Pons (tissue), 1 donor: ENCODE measurements at regions not wholly inside any gene's neighbourhood (a gene's known extent, or its start where the extent isn't known, plus 50 kb on each side); places are given as distances from the start of the nearest gene placed in this dataset.
A peak's percentile ranks its signal among the peaks of the same experiment; 100 is the strongest.
"Not testable (repeated sequence)": the region's sequence is repeated elsewhere in the genome, so short reads cannot be mapped to it uniquely, and the experiment has no call there.

Source experiments
- DNase-seq: peaks from one replicate; pipeline ENCODE4 v3.0.0-alpha.2; 2016; ENCODE audit warnings: low spot score

GRCh38 chr11:42311514-42311913 is 852.1 kb upstream of the LRRC4C start:
- peak; percentile 3 for DNase-seq

- no peak for DNase-seq
These were observed 852.5 kb upstream of the LRRC4C start for GRCh38 chr11:42311944-42312343.

- no peak for DNase-seq
These were observed 855.8 kb upstream of the LRRC4C start for GRCh38 chr11:42315267-42315666.

- no peak for DNase-seq
These were observed 856.4 kb upstream of the LRRC4C start for GRCh38 chr11:42315846-42316245.

- DNase-seq, result no peak
These were observed 860.5 kb upstream of the LRRC4C start for GRCh38 chr11:42319921-42320320.

GRCh38 chr11:42329929-42330565 is 870.6 kb upstream of the LRRC4C start:
- DNase-seq, result no peak

- peak; percentile 4 for DNase-seq
These were observed 878.5 kb upstream of the LRRC4C start for GRCh38 chr11:42337786-42338455.

GRCh38 chr11:42344204-42344792 is 884.8 kb upstream of the LRRC4C start:
- no peak for DNase-seq

GRCh38 chr11:42345933-42346332 is 886.5 kb upstream of the LRRC4C start:
- no peak for DNase-seq

GRCh38 chr11:42363701-42364100 is 904.2 kb upstream of the LRRC4C start:
- no peak for DNase-seq

GRCh38 chr11:42390116-42390515 is 921.7 kb upstream of the API5 start:
- DNase-seq, result no peak

- DNase-seq, result no peak
These were observed 914.3 kb upstream of the API5 start for GRCh38 chr11:42397483-42397882.

- peak; percentile 20 for DNase-seq
These were observed 904.5 kb upstream of the API5 start for GRCh38 chr11:42407341-42407740.

GRCh38 chr11:42410251-42410955 is 901.4 kb upstream of the API5 start:
- DNase-seq, result peak; percentile 18

- DNase-seq, result peak; percentile 25
These were observed 899.2 kb upstream of the API5 start for GRCh38 chr11:42412590-42412989.

- no peak for DNase-seq
These were observed 894.1 kb upstream of the API5 start for GRCh38 chr11:42417691-42418090.

GRCh38 chr11:42422090-42422489 is 889.7 kb upstream of the API5 start:
- no peak for DNase-seq

GRCh38 chr11:42434911-42435310 is 876.9 kb upstream of the API5 start:
- not testable (repeated sequence) for DNase-seq

GRCh38 chr11:42444406-42444805 is 867.4 kb upstream of the API5 start:
- no peak for DNase-seq

GRCh38 chr11:42462558-42463310 is 849.1 kb upstream of the API5 start:
- no peak for DNase-seq

GRCh38 chr11:42465623-42466022 is 846.2 kb upstream of the API5 start:
- no peak for DNase-seq

GRCh38 chr11:42473106-42473505 is 838.7 kb upstream of the API5 start:
- DNase-seq, result no peak
